Sigmoid colon (tissue), 4 donors: ENCODE measurements at regions not wholly inside any gene's neighbourhood (a gene's known extent, or its start where the extent isn't known, plus 50 kb on each side); places are given as distances from the start of the nearest gene placed in this dataset.

Experiments
- CTCF ChIP-seq, 4 experiments: fragments of 450-650 bp in 3 of 4; fragments of 200-600 bp in 1 of 4; IDR thresholded peaks; one replicate each; pipeline ENCODE4 v1.5.1; 2016 to 2019; ENCODE audit warnings: antibody characterized with exemption in 4 of 4, mild to moderate bottlenecking in 3 of 4, moderate library complexity in 2 of 4
- POLR2A ChIP-seq, 2 donors: fragments of 450-650 bp; IDR thresholded peaks; one replicate each; pipeline ENCODE4 v1.6.1; 2016; ENCODE audit warnings: antibody characterized with exemption in 2 of 2, mild to moderate bottlenecking in 2 of 2, moderate library complexity in 2 of 2
- POLR2AphosphoS5 ChIP-seq, 4 donors: sonication (generic); formaldehyde crosslinking; IDR thresholded peaks; one replicate each; pipeline ENCODE4 v1.6.1; 2017; ENCODE audit warnings: antibody characterized with exemption in 4 of 4

- TF ChIP-seq POLR2AphosphoS5 (IDR thresholded peaks at IDR 0.05) (no peak), CTCF (IDR thresholded peaks at IDR 0.05) (no peak), POLR2A (IDR thresholded peaks at IDR 0.05) (no peak)
These were observed 121.7 kb upstream of the RRP15 start for GRCh38 chr1:218163371-218163770.
